ENCODE measurements at regions not wholly inside any gene's neighbourhood (a gene's known extent, or its start where the extent isn't known, plus 50 kb on each side); places are given as distances from the start of the nearest gene placed in this dataset.

- TF ChIP-seq POLR2A (IDR thresholded peaks at IDR 0.05) (no peak), CTCF (IDR thresholded peaks at IDR 0.05) (no peak)
- DNase-seq = no peak
- Histone ChIP-seq H3K27ac (no peak overlapping the region), H3K4me1 (no peaks in the 10 kb centered on the region), H3K9me3 (no peaks in the 10 kb centered on the region), H3K27me3 (no peaks in the 10 kb centered on the region), H3K4me3 (no peak overlapping the region), H3K36me3 (no peaks in the 10 kb centered on the region)
- intact Hi-C loops (cut with DNase I; ENCODE audit: low total_unique reads) = no loop called here
Observed at GRCh38 chr2:59833941-59834340, 719.5 kb downstream of the BCL11A start.

GRCh38 chr2:59830601-59831000 is 722.9 kb downstream of the BCL11A start:
- Histone ChIP-seq H3K4me3 (no peak overlapping the region), H3K4me1 (no peaks in the 10 kb centered on the region), H3K27me3 (no peaks in the 10 kb centered on the region), H3K36me3 (no peaks in the 10 kb centered on the region), H3K27ac (no peak overlapping the region), H3K9me3 (no peaks in the 10 kb centered on the region)
- no peak for DNase-seq
- TF ChIP-seq POLR2A (IDR thresholded peaks at IDR 0.05) (no peak), CTCF (IDR thresholded peaks at IDR 0.05) (no peak)
- intact Hi-C loops (cut with DNase I; ENCODE audit: low total_unique reads) = no loop called here

GRCh38 chr2:59827677-59828076 is 725.8 kb downstream of the BCL11A start:
- Histone ChIP-seq H3K27ac (no peak overlapping the region), H3K36me3 (no peaks in the 10 kb centered on the region), H3K4me1 (no peaks in the 10 kb centered on the region), H3K27me3 (no peaks in the 10 kb centered on the region), H3K9me3 (no peaks in the 10 kb centered on the region), H3K4me3 (no peak overlapping the region)
- DNase-seq = no peak
- intact Hi-C loops (cut with DNase I; ENCODE audit: low total_unique reads) = no loop called here
- TF ChIP-seq POLR2A (IDR thresholded peaks at IDR 0.05) (no peak), CTCF (IDR thresholded peaks at IDR 0.05) (no peak)

DNA sequence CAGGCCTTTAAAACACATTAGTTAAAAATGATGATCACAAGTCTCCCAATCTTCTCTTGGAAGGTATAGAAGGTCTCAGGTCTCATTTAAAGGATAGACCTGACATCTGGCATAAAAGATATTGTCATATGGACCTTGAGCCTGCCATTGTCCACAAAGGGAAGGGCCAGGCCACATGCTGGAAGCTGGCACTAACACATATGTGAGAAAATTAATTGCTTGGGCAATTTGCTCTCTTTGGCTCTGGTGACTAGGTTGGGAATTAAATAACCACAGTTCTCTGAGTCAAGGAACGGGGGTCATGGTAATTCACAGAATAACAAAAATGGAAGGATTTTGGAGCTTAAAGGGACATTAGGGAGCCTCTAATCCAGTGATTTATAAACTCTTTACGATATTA is 727.3 kb downstream of the BCL11A start:
- no peaks in the 10 kb centered on the region for H3K36me3 ChIP-seq
- TF ChIP-seq POLR2A (IDR thresholded peaks at IDR 0.05) (no peak), CTCF (IDR thresholded peaks at IDR 0.05) (no peak)
- no peak for DNase-seq
- H3K27ac ChIP-seq = no peak overlapping the region
- no peaks in the 10 kb centered on the region for H3K4me1 ChIP-seq
- intact Hi-C loops (cut with DNase I; ENCODE audit: low total_unique reads) = no loop called here
- H3K27me3 ChIP-seq = no peaks in the 10 kb centered on the region
- no peaks in the 10 kb centered on the region for H3K9me3 ChIP-seq
- no peak overlapping the region for H3K4me3 ChIP-seq

DNA sequence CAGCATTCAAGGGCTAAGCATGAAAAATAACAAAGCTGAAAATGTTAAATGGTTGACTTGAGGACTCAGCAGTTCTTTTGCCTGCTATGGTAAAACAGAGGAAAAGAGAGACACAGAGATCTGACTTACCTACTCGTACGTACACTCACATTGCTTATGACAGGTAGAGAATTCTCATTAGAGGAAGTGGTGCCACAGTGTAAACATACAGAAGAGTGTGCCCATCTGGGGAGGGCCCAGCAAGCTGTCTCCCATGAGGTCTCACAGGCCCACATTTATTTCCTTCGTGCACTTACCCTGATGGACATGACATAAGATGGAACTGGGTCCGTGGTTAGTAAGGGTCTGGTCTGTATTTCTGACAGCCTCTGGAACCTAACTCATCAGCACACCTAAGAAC is 729.1 kb downstream of the BCL11A start:
- Histone ChIP-seq H3K27me3 (no peaks in the 10 kb centered on the region), H3K27ac (no peak overlapping the region), H3K9me3 (no peaks in the 10 kb centered on the region), H3K4me1 (no peaks in the 10 kb centered on the region), H3K4me3 (no peak overlapping the region), H3K36me3 (no peaks in the 10 kb centered on the region)
- intact Hi-C loops (cut with DNase I; ENCODE audit: low total_unique reads) = no loop called here
- no peak for TF ChIP-seq CTCF (IDR thresholded peaks at IDR 0.05)
- TF ChIP-seq POLR2A (IDR thresholded peaks at IDR 0.05) = no peak
- DNase-seq = no peak
